ENCODE measurements at regions not wholly inside any gene's neighbourhood (a gene's known extent, or its start where the extent isn't known, plus 50 kb on each side); places are given as distances from the start of the nearest gene placed in this dataset.
A peak's percentile ranks its signal among the peaks of the same experiment; 100 is the strongest.

GRCh38 chr3:132239587-132239986, 77.6 kb upstream of the ACP3 start:
- no peak for DNase-seq

DNA sequence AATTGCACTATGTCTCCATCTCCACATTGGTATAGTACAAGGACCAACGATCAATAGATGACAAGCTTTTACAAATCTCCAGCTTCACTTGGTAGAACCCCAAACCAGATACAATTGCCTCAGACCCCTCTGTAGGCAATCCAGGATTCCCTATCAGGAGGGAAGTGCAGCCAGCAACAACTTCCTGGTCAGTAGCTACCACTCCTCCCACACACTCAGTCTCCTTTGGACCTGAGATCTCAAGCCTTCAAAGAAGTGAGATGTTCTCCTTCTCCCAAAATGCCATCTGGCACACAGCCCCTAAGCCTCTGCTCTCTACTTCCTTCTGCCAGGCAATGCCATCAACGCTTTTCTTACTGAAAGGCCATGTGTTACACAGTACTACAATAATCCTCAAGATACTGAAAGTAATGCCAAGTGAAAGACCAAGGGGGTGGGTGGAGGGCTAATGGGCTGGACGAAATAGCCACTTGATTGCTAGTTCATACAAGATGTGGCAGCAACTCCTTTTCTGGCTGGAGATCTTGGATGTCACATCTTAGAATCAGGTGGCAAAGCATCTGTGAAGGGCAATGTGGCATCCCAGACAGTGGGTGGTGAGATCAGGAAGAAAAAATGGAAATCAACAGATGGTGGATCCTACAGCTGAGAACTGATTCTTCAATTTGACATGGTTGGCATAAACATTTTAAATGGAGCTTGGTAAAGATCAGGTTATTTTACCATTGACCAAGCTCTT, 75.3 kb upstream of the ACP3 start:
- no peak for DNase-seq

DNA sequence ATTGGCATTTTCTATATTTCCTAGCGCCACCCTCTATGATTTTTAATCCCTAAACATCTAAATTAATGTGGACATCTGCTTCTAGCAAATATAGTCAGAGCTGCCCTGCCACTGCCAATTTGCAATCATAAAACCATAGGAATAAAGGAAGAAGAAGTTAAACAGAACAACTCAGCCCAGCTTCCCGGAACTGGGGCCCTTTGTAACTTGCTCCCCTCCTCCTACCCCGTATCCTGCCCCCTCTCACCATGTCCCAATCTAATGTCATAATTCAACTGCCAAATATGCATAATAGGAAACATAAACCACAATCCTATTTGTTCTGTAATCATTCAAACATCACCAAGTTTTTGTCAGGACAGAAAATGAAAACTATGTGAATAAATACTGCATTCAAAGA, 74.4 kb upstream of the ACP3 start:
- no peak for DNase-seq

DNA sequence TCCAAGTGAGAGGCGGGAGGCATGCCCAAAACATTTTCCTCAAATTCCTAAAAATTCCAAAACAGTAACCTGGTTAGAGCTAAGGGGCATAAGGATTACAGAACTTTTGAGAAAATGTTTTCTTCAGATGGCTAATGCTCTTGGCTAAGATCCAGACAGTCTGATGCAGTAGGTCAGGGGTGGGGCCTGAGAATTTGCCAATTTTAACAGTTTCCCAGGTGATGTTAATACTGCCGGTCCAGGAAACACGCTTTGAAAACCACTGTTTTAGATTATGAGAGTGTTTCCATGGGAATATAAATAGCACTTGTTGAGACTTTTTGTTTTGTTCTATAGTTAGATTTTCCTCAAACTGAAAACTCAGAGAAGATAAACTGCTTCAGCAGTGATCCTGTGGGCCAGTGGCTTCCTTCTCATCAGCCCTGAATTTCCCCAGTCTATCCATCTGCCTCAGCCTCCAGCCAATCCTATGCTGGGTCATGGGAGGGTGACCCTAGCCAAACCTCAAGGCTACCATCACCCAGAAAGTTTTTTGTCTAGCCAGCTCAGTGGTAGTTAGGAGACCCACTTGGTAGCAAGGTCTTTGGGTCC, 71.6 kb upstream of the ACP3 start:
- no peak for DNase-seq

GRCh38 chr3:132246212-132246611, 71.0 kb upstream of the ACP3 start:
- no peak for DNase-seq

- DNase-seq: no peak
Measured at GRCh38 chr3:132247211-132247610, 70.0 kb upstream of the ACP3 start.

DNA sequence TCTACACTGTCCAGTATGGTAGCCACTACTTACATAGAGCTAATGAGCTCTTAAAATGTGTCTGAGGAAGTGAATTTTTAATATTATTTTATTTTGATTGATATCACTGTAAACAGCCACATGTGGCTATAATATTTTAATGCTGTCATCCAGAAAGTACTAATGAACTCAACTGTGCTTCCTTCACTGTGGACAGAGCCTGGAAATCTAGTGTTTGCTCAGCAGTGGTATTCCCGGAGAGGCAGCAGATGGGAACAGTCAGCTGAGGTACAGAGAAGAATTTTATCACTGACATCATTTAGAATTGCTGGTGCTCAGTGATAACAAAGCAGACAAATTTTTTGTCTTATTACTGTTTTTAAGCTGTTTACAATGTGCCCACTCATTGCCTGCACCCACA, 68.7 kb upstream of the ACP3 start:
- no peak for DNase-seq

- DNase-seq: peak; percentile 27
Measured at GRCh38 chr3:132253262-132253878, 63.8 kb upstream of the ACP3 start.

DNA sequence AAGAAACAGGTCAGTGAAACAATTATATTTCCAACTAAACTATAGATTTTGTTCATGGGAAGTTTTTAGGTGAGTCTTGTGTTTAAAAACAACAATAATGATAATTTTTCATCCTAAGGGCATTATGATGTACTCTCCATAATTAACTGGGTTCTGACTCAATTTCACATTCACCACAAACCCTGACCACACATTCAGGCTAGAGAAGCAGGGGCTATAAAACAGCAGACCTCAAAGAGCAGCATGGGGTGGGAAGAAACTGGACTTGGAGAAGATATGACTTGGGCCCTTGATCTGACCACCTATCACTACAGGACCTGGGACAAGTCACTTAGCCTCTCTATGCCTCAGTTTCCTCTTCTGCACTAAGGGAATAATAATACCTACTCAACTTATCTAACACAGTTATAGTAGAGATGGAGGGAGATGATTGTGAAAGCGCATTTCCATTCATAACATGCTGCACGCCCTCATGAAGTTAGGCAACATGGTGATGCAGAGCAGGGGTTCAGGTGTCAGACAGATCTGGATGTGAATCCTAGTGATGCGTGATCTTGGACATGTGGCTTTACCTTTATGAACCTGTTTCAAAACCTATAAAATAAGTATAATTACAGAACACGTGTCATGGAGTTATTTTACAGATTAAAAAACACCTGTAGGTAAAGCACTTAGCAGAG, 63.0 kb upstream of the ACP3 start:
- DNase-seq: no peak

DNA sequence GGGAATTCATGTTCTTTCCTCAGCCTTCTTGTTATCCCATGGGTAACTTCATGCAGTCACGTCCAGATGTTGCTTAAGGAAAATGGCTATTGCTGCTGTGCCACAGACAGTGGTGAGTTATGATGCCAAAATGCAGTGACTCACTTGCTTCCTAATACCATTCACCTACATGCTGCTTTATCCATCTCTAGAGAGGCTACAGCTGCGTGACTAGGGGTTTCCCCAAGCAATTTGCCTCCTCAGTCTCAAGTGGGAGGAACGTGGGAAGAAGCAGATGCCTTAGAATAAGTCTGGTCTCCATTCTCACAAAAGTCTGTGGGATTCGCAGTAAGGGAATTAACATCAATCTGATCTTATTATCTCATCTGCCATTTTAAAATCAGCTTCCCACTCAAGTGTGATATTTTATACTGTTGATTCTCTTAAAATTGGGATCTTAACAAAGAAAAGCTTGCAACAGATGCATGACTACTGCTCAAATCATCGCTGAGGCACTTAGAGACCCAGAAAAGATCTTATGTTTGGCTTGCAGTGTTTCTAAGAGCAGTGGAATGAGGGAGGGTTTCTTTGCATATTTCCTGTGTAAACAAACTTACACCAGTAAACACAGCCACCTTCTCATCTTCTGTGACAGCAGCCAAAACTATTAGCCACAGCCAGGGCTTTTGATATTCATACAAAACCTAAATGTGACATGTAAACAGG, 62.0 kb upstream of the ACP3 start:
- no peak for DNase-seq

- DNase-seq: no peak
Measured at GRCh38 chr3:132256989-132257388, 60.2 kb upstream of the ACP3 start.

DNA sequence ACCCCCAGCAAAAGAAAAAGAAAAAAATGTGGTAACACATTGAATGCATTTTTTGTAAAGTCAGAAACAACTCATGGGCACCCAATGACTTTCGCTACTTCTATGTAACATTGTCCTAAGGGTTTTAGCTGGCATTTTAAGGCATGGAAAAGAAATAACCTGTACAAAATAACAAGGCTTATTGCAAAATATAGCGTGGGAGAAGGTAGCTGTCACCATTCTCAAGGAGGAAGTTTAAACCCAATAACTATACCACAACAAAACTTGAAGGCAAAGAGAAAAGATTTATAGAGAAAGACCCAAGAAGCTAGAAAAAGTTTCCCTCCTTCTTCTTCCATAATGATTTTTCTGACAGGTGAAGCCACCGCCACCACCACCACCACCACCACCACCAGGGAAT, 55.7 kb upstream of the ACP3 start:
- no peak for DNase-seq

DNA sequence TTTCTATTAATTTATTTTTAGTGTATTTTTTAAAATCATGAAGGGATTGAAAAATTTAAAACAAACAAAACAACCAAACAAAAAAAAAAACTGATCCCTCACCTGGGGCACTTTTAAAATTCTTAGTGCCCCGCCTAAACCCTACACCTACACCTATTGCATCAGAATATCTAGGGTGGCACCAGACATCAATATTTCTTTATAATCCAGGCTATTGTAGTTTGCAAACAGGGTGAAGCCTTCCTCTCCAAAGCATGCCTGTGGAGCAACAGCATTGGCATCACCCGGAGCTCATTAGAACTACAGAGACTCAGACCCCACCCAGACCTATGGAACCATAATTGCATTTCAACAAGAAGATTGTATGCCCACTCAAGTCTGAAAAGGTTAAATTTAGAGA, 54.9 kb upstream of the ACP3 start:
- DNase-seq: no peak

DNA sequence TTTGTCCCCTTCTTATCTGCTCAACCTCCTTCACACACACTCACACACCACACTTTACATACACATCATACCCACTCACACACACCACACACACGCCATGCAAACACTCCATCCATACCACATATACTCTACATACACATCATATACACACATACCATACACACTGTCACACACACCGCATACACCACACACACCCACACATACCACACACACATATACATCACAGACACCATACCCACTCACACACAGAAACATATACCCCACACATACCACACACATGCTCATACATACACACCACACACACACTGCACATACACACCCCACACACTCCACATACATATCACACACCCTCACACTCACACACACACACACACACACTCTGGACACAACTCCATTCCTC, 54.3 kb upstream of the ACP3 start:
- DNase-seq: no peak

GRCh38 chr3:132265028-132265427, 52.2 kb upstream of the ACP3 start:
- no peak for DNase-seq

DNA sequence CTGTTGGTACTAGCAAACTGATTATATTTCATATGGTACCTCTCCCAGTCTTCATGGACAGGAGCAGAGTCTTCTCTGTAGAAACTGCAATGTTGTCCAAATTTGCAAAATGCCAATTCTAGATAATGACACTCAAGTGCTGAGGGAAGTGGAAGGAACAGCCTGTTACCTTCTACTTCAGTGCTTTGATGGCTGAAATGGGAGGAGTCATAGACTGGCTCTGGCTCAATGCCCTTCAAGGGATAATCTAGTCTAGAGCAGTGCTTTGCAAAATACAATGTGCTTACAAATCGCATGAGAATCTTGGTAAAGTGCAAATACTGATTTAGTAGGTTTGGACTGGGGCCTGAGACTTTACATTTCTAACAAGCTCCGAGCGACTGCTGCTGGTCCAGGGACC, 51.7 kb upstream of the ACP3 start:
- no peak for DNase-seq

GRCh38 chr3:132267391-132267993, 49.7 kb upstream of the ACP3 start:
- DNase-seq: no peak
